ENCODE measurements at regions not wholly inside any gene's neighbourhood (a gene's known extent, or its start where the extent isn't known, plus 50 kb on each side); places are given as distances from the start of the nearest gene placed in this dataset.

GRCh38 chr1:17970757-17971156 lies 136.8 kb upstream of the IGSF21 start:
- TF ChIP-seq CTCF (IDR thresholded peaks at IDR 0.05; ENCODE audit: low read depth, low read length) (no peak), POLR2A (IDR thresholded peaks at IDR 0.05; ENCODE audit: extremely low read depth, insufficient read length) (no peak), MAX (IDR thresholded peaks at IDR 0.05; ENCODE audit: low read depth, low read length) (no peak)
